ENCODE measurements at regions not wholly inside any gene's neighbourhood (a gene's known extent, or its start where the extent isn't known, plus 50 kb on each side); places are given as distances from the start of the nearest gene placed in this dataset.

DNA sequence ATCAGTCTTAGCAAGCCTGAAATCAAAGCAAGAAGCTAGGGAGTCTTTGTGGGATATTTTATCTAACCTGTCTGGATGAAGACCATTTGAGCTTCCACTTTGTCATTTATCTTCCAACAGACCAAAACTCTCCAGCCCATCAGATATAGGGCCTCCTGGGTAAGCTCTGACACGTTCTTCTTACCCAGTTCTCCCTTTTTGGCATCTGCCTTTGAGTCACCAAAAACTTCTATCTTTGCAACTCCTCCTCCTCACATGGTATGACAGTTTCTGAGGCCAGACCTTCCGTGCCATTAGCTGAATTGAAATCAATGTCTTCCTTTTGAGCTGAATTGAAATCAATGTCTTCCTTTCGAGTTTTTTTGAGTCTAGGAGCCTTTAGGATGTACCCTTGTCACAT lies 156.6 kb upstream of the SPRY4 start:
- TF ChIP-seq POLR2A (IDR thresholded peaks at IDR 0.05; ENCODE audit: low read length) (no peak), GATA1 (IDR thresholded peaks at IDR 0.05; ENCODE audit: low read depth, low read length) (no peak)

Measured in erythroblast (primary cell).